GM23338 (cell line): ENCODE measurements at regions not wholly inside any gene's neighbourhood (a gene's known extent, or its start where the extent isn't known, plus 50 kb on each side); places are given as distances from the start of the nearest gene placed in this dataset.

Experiments used
- ATAC-seq: fragments of 200-7000 bp; cut with Tn5 transposase; 3 replicates; pipeline ENCODE4 v1.9.1; 2020
- DNase-seq: peaks from one replicate; pipeline ENCODE4 v3.0.0-alpha.2; 2015; ENCODE audit warnings: low spot score
- H2AFZ ChIP-seq: fragments of 200-600 bp; sonication (generic); 2 replicates; pipeline ENCODE4 v1.8.0; 2016; ENCODE audit warnings: antibody characterized with exemption, mild to moderate bottlenecking, moderate library complexity
- H3F3A ChIP-seq: fragments of 200-600 bp; sonication (generic); replicated peaks from 2 replicates; pipeline ENCODE4 v1.8.0; 2017; ENCODE audit warnings: antibody characterized with exemption, mixed run types, low read depth
- H3K27ac ChIP-seq: fragments of 200-600 bp; sonication (generic); 2 replicates; pipeline ENCODE4 v1.6.1; 2016; ENCODE audit warnings: low read depth
- H3K27me3 ChIP-seq: fragments of 200-600 bp; sonication (generic); 2 replicates; pipeline ENCODE4 v1.8.0; 2016; ENCODE audit warnings: mild to moderate bottlenecking, mixed run types, moderate library complexity; ENCODE audit not compliant: insufficient read depth
- H3K36me3 ChIP-seq: fragments of 200-600 bp; sonication (generic); 2 replicates; pipeline ENCODE4 v1.8.0; 2016; ENCODE audit warnings: mild to moderate bottlenecking; ENCODE audit not compliant: insufficient read depth
- H3K4me1 ChIP-seq: fragments of 200-600 bp; sonication (generic); 2 replicates; pipeline ENCODE4 v1.8.0; 2016; ENCODE audit warnings: mild to moderate bottlenecking, moderate library complexity; ENCODE audit not compliant: insufficient read depth
- H3K4me2 ChIP-seq: fragments of 200-600 bp; sonication (generic); 2 replicates; pipeline ENCODE4 v1.7.1; 2017; ENCODE audit warnings: mixed run types
- H3K4me3 ChIP-seq: fragments of 200-600 bp; sonication (generic); 2 replicates; pipeline ENCODE4 v1.6.1; 2016; ENCODE audit warnings: mixed run types
- H3K79me2 ChIP-seq: fragments of 200-600 bp; sonication (generic); replicated peaks from 2 replicates; pipeline ENCODE4 v1.8.0; 2017; ENCODE audit warnings: mild to moderate bottlenecking; ENCODE audit not compliant: insufficient read depth
- H3K9me2 ChIP-seq: fragments of 200-600 bp; sonication (generic); 2 replicates; pipeline ENCODE4 v1.8.0; 2017; ENCODE audit not compliant: insufficient read depth
- H4K20me1 ChIP-seq: fragments of 200-600 bp; sonication (generic); replicated peaks from 2 replicates; pipeline ENCODE4 v1.8.0; 2017; ENCODE audit warnings: mild to moderate bottlenecking; ENCODE audit not compliant: insufficient read depth
- H3K27ac Mint-ChIP-seq: 2 replicates; pipeline ENCODE4 v1.8.0; 2020; ENCODE audit warnings: inconsistent platforms, mild to moderate bottlenecking, moderate library complexity, mixed read lengths
- H3K27me3 Mint-ChIP-seq: 3 replicates; pipeline ENCODE4 v1.8.0; 2022; ENCODE audit warnings: low read depth, mild to moderate bottlenecking, moderate library complexity, mixed read lengths, inconsistent platforms; ENCODE audit not compliant: insufficient read depth, poor library complexity
- H3K36me3 Mint-ChIP-seq: 3 replicates; pipeline ENCODE4 v1.8.0; 2021; ENCODE audit warnings: low read depth, mild to moderate bottlenecking, inconsistent platforms, moderate library complexity, mixed read lengths
- H3K4me1 Mint-ChIP-seq: 3 replicates; pipeline ENCODE4 v1.8.0; 2020; ENCODE audit warnings: mild to moderate bottlenecking, inconsistent platforms, mixed read lengths
- H3K4me3 Mint-ChIP-seq: 3 replicates; pipeline ENCODE4 v1.8.0; 2021; ENCODE audit warnings: moderate library complexity, mild to moderate bottlenecking, inconsistent platforms, mixed read lengths
- H3K9me3 Mint-ChIP-seq: 3 replicates; pipeline ENCODE4 v1.8.0; 2020; ENCODE audit warnings: moderate library complexity, mild to moderate bottlenecking, inconsistent platforms, mixed read lengths
- CREB1 ChIP-seq: fragments of 250-450 bp; sonication (Bioruptor Pico); IDR thresholded peaks from 2 replicates; pipeline ENCODE4 v1.5.0; 2020; ENCODE audit warnings: low read depth, mild to moderate bottlenecking, moderate library complexity
- EZH2 ChIP-seq: fragments of 200-600 bp; sonication (generic); IDR thresholded peaks from one replicate; pipeline ENCODE4 v1.8.0; 2017; ENCODE audit warnings: antibody characterized with exemption, mild to moderate bottlenecking, low read depth; ENCODE audit not compliant: unreplicated experiment
- JUNB ChIP-seq: IDR thresholded peaks from one replicate; pipeline ENCODE4 v1.6.1; 2016; ENCODE audit warnings: antibody characterized with exemption; ENCODE audit not compliant: unreplicated experiment
- NANOG ChIP-seq: IDR thresholded peaks from 2 replicates; pipeline ENCODE4 v1.6.1; 2016; ENCODE audit warnings: antibody characterized with exemption, borderline replicate concordance
- POLR2AphosphoS5 ChIP-seq: IDR thresholded peaks from 2 replicates; pipeline ENCODE4 v1.6.1; 2016; ENCODE audit warnings: antibody characterized with exemption, low read depth
- REST ChIP-seq: IDR thresholded peaks from one replicate; pipeline ENCODE4 v1.6.1; 2018; ENCODE audit warnings: antibody characterized with exemption; ENCODE audit not compliant: unreplicated experiment
- STAT1 ChIP-seq: IDR thresholded peaks from one replicate; pipeline ENCODE4 v1.6.1; 2016; ENCODE audit warnings: antibody characterized with exemption; ENCODE audit not compliant: unreplicated experiment
- ZNF114 ChIP-seq: fragments of 250-450 bp; sonication (Bioruptor Pico); IDR thresholded peaks from 2 replicates; pipeline ENCODE4 v1.5.0; 2020; ENCODE audit warnings: mild to moderate bottlenecking, moderate library complexity
- ZNF331 ChIP-seq: fragments of 250-450 bp; sonication (Bioruptor Pico); IDR thresholded peaks from 2 replicates; pipeline ENCODE4 v1.5.0; 2020; ENCODE audit warnings: low read depth, mild to moderate bottlenecking, moderate library complexity
- TF ChIP-seq, protein P1 (sequence below): fragments of 250-450 bp; sonication (Bioruptor Pico); IDR thresholded peaks from 2 replicates; pipeline ENCODE4 v1.5.0; 2020; ENCODE audit warnings: mild to moderate bottlenecking, moderate library complexity

- TF ChIP-seq, protein P1, sequence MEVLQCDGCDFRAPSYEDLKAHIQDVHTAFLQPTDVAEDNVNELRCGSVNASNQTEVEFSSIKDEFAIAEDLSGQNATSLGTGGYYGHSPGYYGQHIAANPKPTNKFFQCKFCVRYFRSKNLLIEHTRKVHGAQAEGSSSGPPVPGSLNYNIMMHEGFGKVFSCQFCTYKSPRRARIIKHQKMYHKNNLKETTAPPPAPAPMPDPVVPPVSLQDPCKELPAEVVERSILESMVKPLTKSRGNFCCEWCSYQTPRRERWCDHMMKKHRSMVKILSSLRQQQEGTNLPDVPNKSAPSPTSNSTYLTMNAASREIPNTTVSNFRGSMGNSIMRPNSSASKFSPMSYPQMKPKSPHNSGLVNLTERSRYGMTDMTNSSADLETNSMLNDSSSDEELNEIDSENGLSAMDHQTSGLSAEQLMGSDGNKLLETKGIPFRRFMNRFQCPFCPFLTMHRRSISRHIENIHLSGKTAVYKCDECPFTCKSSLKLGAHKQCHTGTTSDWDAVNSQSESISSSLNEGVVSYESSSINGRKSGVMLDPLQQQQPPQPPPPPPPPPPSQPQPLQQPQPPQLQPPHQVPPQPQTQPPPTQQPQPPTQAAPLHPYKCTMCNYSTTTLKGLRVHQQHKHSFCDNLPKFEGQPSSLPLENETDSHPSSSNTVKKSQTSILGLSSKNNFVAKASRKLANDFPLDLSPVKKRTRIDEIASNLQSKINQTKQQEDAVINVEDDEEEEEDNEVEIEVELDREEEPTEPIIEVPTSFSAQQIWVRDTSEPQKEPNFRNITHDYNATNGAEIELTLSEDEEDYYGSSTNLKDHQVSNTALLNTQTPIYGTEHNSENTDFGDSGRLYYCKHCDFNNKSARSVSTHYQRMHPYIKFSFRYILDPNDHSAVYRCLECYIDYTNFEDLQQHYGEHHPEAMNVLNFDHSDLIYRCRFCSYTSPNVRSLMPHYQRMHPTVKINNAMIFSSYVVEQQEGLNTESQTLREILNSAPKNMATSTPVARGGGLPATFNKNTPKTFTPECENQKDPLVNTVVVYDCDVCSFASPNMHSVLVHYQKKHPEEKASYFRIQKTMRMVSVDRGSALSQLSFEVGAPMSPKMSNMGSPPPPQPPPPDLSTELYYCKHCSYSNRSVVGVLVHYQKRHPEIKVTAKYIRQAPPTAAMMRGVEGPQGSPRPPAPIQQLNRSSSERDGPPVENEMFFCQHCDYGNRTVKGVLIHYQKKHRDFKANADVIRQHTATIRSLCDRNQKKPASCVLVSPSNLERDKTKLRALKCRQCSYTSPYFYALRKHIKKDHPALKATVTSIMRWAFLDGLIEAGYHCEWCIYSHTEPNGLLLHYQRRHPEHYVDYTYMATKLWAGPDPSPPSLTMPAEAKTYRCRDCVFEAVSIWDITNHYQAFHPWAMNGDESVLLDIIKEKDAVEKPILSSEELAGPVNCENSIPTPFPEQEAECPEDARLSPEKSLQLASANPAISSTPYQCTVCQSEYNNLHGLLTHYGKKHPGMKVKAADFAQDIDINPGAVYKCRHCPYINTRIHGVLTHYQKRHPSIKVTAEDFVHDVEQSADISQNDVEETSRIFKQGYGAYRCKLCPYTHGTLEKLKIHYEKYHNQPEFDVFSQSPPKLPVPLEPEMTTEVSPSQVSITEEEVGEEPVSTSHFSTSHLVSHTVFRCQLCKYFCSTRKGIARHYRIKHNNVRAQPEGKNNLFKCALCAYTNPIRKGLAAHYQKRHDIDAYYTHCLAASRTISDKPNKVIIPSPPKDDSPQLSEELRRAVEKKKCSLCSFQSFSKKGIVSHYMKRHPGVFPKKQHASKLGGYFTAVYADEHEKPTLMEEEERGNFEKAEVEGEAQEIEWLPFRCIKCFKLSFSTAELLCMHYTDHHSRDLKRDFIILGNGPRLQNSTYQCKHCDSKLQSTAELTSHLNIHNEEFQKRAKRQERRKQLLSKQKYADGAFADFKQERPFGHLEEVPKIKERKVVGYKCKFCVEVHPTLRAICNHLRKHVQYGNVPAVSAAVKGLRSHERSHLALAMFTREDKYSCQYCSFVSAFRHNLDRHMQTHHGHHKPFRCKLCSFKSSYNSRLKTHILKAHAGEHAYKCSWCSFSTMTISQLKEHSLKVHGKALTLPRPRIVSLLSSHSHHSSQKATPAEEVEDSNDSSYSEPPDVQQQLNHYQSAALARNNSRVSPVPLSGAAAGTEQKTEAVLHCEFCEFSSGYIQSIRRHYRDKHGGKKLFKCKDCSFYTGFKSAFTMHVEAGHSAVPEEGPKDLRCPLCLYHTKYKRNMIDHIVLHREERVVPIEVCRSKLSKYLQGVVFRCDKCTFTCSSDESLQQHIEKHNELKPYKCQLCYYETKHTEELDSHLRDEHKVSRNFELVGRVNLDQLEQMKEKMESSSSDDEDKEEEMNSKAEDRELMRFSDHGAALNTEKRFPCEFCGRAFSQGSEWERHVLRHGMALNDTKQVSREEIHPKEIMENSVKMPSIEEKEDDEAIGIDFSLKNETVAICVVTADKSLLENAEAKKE (CRISPR knock-in tag): no peak
- TF ChIP-seq REST: no peak
- no peak for TF ChIP-seq EZH2
- no peak for TF ChIP-seq JUNB
- no peak for TF ChIP-seq ZNF331
- TF ChIP-seq POLR2AphosphoS5: no peak
- no peak for TF ChIP-seq CREB1 (CRISPR knock-in tag)
Measured at GRCh38 chr12:97951239-97951638, 488.6 kb downstream of the RMST start (continued).

GRCh38 chr12:97951717-97952116 is 489.1 kb downstream of the RMST start:
- no peak overlapping the region for H3K27ac ChIP-seq
- no peaks in the 10 kb centered on the region for H3K27me3 ChIP-seq
- H2AFZ ChIP-seq: no peak overlapping the region
- H3K4me2 ChIP-seq: no peak overlapping the region
- H3K36me3 Mint-ChIP-seq: peaks cover 26% of the 10 kb centered on the region
- H3K9me2 ChIP-seq: peaks cover 3% of the 10 kb centered on the region
- no peak for DNase-seq
- no peaks in the 10 kb centered on the region for H4K20me1 ChIP-seq
- no peaks in the 10 kb centered on the region for H3F3A ChIP-seq
- no peak overlapping the region for H3K4me3 ChIP-seq
- H3K4me1 ChIP-seq: no peaks in the 10 kb centered on the region; the same call in 1 of the 2 replicates
- ATAC-seq: no peak
- H3K4me3 Mint-ChIP-seq: no peak overlapping the region
- no peak overlapping the region for H3K27ac Mint-ChIP-seq
- peaks cover 18% of the 10 kb centered on the region for H3K4me1 Mint-ChIP-seq
- no peaks in the 10 kb centered on the region for H3K79me2 ChIP-seq
- H3K27me3 Mint-ChIP-seq: no peaks in the 10 kb centered on the region
- H3K9me3 Mint-ChIP-seq: peaks cover 30% of the 10 kb centered on the region
- no peaks in the 10 kb centered on the region for H3K36me3 ChIP-seq
- no peak for TF ChIP-seq NANOG
- no peak for TF ChIP-seq POLR2AphosphoS5
- TF ChIP-seq REST: no peak
- TF ChIP-seq ZNF114 (CRISPR knock-in tag): no peak
- no peak for TF ChIP-seq STAT1
- no peak for TF ChIP-seq JUNB
